Smooth muscle cell (in vitro differentiated cells): ENCODE measurements at regions not wholly inside any gene's neighbourhood (a gene's known extent, or its start where the extent isn't known, plus 50 kb on each side); places are given as distances from the start of the nearest gene placed in this dataset.

Experiments used
- DNase-seq: peaks from one replicate; lab custom pipeline; 2025; ENCODE audit not compliant: unreplicated experiment; lab: John Stamatoyannopoulos, UW
- H2AFZ ChIP-seq: fragments of 200-600 bp; sonication (generic); 2 replicates; pipeline ENCODE4 v1.6.0; 2016; ENCODE audit warnings: antibody characterized with exemption, low read depth, mild to moderate bottlenecking
- H3F3A ChIP-seq: fragments of 200-600 bp; sonication (generic); 2 replicates; pipeline ENCODE4 v1.6.0; 2017; ENCODE audit warnings: antibody characterized with exemption, low read depth
- H3K27ac ChIP-seq: fragments of 200-600 bp; sonication (generic); 2 replicates; pipeline ENCODE4 v1.5.1; 2016; ENCODE audit warnings: low read depth, mild to moderate bottlenecking
- H3K27me3 ChIP-seq: fragments of 200-600 bp; sonication (generic); 2 replicates; pipeline ENCODE4 v1.6.1; 2016; ENCODE audit warnings: low read depth, mild to moderate bottlenecking
- H3K36me3 ChIP-seq: fragments of 200-600 bp; sonication (generic); 2 replicates; pipeline ENCODE4 v1.5.1; 2016; ENCODE audit warnings: low read depth
- H3K4me1 ChIP-seq: fragments of 200-600 bp; sonication (generic); 2 replicates; pipeline ENCODE4 v1.5.1; 2016; ENCODE audit warnings: low read depth
- H3K4me2 ChIP-seq: fragments of 200-600 bp; sonication (generic); 2 replicates; pipeline ENCODE4 v1.6.0; 2016; ENCODE audit warnings: mild to moderate bottlenecking
- H3K4me3 ChIP-seq: fragments of 200-600 bp; sonication (generic); 2 replicates; pipeline ENCODE4 v1.5.1; 2016; ENCODE audit warnings: mild to moderate bottlenecking
- H3K79me2 ChIP-seq: fragments of 200-600 bp; sonication (generic); 2 replicates; pipeline ENCODE4 v1.6.0; 2016; ENCODE audit warnings: low read depth, mild to moderate bottlenecking
- H3K9ac ChIP-seq: fragments of 200-600 bp; sonication (generic); 2 replicates; pipeline ENCODE4 v1.6.0; 2016; ENCODE audit warnings: low read depth
- H3K9me3 ChIP-seq: fragments of 200-600 bp; sonication (generic); replicated peaks from 2 replicates; pipeline ENCODE4 v1.5.1; 2016; ENCODE audit warnings: low read depth
- H4K20me1 ChIP-seq: fragments of 200-600 bp; sonication (generic); 2 replicates; pipeline ENCODE4 v1.6.0; 2016; ENCODE audit warnings: low read depth
- WGBS: methylation state at CpG from one replicate; pipeline ENCODE4 v1.1.7; 2016; ENCODE audit warnings: low lambda C conversion rate; 5-methylcytosine and 5-hydroxymethylcytosine counted together
- TF ChIP-seq, protein P1 (sequence below): fragments of 200-600 bp; sonication (generic); IDR thresholded peaks from 2 replicates; pipeline ENCODE4 v1.5.1; 2017; ENCODE audit warnings: borderline replicate concordance, mild to moderate bottlenecking, antibody characterized with exemption; ENCODE audit not compliant: insufficient read depth, poor library complexity, severe bottlenecking

DNA sequence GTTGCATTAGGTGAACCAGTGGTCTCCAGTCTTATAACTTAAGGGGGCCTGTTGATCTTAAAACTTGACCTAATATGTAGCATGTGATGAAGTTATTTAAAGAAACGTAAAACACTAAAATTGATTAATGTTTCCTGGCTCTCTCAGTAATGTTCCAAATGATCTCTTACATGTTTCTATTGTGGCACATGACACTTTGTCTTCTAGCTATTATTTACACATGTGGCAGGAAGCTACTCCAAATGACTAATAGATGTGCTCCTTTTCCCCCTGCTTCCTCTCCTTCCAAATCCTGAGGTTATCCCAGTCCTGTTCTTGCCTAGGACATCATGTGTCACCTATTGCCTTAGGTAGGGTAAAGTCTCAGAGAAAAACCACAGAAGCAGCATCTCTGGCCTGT, 89.4 kb downstream of the FAS start:
- Histone ChIP-seq H3K36me3 (no peaks in the 10 kb centered on the region), H3K9ac (no peak overlapping the region), H3K4me1 (no peaks in the 10 kb centered on the region), H3K27me3 (no peaks in the 10 kb centered on the region), H3K4me2 (no peak overlapping the region), H4K20me1 (no peaks in the 10 kb centered on the region), H3K79me2 (no peaks in the 10 kb centered on the region), H3K9me3 (no peaks in the 10 kb centered on the region), H2AFZ (no peak overlapping the region), H3F3A (no peaks in the 10 kb centered on the region), H3K27ac (no peak overlapping the region), H3K4me3 (no peak overlapping the region)
- no peak for DNase-seq
- 96% methylated on average over 1 of the region's 1 CpG for WGBS
- TF ChIP-seq, protein P1, sequence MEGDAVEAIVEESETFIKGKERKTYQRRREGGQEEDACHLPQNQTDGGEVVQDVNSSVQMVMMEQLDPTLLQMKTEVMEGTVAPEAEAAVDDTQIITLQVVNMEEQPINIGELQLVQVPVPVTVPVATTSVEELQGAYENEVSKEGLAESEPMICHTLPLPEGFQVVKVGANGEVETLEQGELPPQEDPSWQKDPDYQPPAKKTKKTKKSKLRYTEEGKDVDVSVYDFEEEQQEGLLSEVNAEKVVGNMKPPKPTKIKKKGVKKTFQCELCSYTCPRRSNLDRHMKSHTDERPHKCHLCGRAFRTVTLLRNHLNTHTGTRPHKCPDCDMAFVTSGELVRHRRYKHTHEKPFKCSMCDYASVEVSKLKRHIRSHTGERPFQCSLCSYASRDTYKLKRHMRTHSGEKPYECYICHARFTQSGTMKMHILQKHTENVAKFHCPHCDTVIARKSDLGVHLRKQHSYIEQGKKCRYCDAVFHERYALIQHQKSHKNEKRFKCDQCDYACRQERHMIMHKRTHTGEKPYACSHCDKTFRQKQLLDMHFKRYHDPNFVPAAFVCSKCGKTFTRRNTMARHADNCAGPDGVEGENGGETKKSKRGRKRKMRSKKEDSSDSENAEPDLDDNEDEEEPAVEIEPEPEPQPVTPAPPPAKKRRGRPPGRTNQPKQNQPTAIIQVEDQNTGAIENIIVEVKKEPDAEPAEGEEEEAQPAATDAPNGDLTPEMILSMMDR: no peak

DNA sequence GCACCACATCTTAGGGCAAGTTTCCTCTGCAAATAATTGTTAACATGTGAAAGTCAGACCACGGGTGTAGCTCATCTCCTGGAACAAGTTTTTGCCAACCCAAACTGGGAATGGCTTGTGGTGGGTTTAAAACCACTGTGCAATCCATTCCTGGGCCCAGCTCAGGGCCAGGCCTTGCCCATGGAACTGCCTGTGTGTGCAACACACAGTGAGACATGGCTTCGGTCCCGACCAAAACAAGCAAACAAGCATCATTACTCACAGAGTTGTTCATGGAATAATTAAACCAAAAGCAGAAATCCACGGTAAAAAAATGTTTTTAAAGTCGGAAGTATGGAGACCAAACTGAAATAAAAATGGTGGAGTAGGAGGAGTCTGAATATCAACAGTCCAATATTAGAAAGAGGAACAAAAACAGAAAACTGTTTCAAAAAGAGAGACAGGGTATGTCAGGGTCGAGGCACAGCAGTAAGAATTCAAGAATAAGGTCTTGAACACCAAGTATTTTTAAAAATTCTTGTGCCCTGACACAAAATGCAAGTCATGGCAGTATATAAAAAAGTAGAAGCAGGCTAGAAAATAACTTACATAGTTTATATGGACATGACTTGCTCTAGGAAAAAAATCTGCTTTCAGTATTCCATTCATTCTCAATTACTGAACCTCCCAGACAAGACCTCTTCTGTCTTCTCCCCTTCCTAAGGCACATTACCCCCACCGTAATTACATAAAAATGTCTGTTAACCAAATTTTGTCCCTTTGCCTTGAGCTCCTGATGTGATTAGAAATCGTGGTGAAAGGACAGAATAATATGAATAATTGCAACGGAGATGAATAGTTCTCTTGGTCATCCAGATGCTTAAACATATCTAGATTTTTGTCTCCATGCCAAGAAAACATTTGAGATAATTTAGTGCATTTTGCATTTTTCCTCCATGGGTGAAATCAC, 88.4 kb downstream of the FAS start:
- Histone ChIP-seq H3K9ac (no peak overlapping the region), H3K4me2 (no peak overlapping the region)
- DNase-seq: no peak

DNA sequence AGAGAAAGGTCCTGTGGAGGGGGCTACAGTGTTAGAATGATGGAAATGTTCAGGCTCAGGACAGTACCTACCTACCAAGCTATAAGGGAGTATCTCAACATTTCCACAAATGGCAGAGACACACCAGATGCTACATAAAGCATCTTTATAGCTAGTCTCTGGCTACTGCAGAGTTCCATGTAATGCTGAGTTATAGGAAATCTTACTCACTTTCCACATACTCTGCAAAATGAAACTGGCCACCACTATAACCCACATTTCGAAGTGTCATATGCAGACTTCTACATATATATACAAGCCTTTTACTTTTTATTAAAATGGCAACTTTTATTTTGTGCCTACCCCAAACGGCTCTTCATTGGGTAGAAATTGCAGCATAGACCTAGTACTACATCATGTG, 85.5 kb downstream of the FAS start:
- Histone ChIP-seq H2AFZ (no peak overlapping the region), H4K20me1 (no peaks in the 10 kb centered on the region), H3K27me3 (peaks cover 3% of the 10 kb centered on the region), H3K9ac (no peak overlapping the region), H3K4me3 (no peak overlapping the region), H3K27ac (no peak overlapping the region), H3K4me1 (no peaks in the 10 kb centered on the region), H3K4me2 (no peak overlapping the region), H3F3A (no peaks in the 10 kb centered on the region), H3K9me3 (no peaks in the 10 kb centered on the region), H3K36me3 (no peaks in the 10 kb centered on the region), H3K79me2 (no peaks in the 10 kb centered on the region)
- TF ChIP-seq, protein P1: no peak
- 90% methylated on average over 2 of the region's 2 CpGs for WGBS
- DNase-seq: no peak

More for the DNA sequence above, 88.4 kb downstream of the FAS start:
- Histone ChIP-seq H3K36me3 (no peaks in the 10 kb centered on the region), H4K20me1 (no peaks in the 10 kb centered on the region), H3K27me3 (no peaks in the 10 kb centered on the region), H2AFZ (no peak overlapping the region), H3K9me3 (no peaks in the 10 kb centered on the region), H3F3A (no peaks in the 10 kb centered on the region), H3K4me1 (no peaks in the 10 kb centered on the region), H3K4me3 (no peak overlapping the region), H3K27ac (no peak overlapping the region), H3K79me2 (no peaks in the 10 kb centered on the region)
- TF ChIP-seq, protein P1: no peak
- 87% methylated on average over 9 of the region's 9 CpGs for WGBS
